ENCODE measurements at regions not wholly inside any gene's neighbourhood (a gene's known extent, or its start where the extent isn't known, plus 50 kb on each side); places are given as distances from the start of the nearest gene placed in this dataset.
A peak's percentile ranks its signal among the peaks of the same experiment; 100 is the strongest.
"Not testable (repeated sequence)": the region's sequence is repeated elsewhere in the genome, so short reads cannot be mapped to it uniquely, and the experiment has no call there.

DNA sequence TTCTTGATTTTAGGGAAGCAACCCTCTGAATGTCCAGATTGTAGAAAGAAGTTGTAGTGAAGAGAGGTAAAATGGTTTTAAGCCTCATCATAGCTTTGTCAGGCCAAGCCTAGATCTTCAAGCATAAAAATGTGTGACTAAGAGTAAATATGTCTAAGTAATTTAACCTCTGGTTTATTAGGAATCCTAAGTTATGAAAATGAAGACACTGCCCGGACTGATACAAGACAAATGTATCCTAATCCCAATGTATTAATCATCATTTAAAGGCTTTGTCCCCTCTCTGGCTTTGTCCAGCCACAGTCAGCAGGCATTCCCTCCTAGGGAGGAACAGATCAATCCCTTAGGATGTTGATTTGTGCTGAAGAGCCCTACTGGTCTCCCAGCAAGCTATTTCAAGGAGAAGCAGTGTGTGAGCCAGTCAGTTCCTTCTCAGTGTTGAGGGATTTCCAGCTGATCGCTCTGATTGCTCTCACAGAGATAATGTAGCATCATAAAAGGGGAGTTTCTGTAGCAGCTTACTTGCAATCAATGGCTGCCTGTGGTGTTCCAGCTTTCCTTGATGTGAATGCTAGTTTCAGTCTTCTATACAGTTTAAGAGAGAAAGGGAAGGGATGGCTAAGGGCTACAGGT lies 796.1 kb downstream of the EPHA4 start:
- H3K36me3 Mint-ChIP-seq (ENCODE audit: insufficient read depth, unreplicated experiment), result no peaks in the 10 kb centered on the region
- TF ChIP-seq CTCF (IDR thresholded peaks at IDR 0.05; ENCODE audit: unreplicated experiment), result no peak
- ChIA-PET POLR2A (no interaction called here), CTCF (interaction anchor here (0.5 kb wide), 1 partner anchor 99 kb away, joined by 3 read pairs; no protein-coding TSS in a partner anchor)
- intact Hi-C loops (cut with micrococcal nuclease), result no loop called here
- no peak overlapping the region for H3K27ac Mint-ChIP-seq (ENCODE audit: low read depth, unreplicated experiment)
- no peaks in the 10 kb centered on the region for H3K27me3 Mint-ChIP-seq (ENCODE audit: insufficient read depth, unreplicated experiment)
- peaks cover 11% of the 10 kb centered on the region for H3K4me1 Mint-ChIP-seq (ENCODE audit: insufficient read depth, unreplicated experiment)
- no peaks in the 10 kb centered on the region for H3K9me3 Mint-ChIP-seq (ENCODE audit: unreplicated experiment)
- BruUV-seq (replicated peaks), result no TSS peak
- no peak overlapping the region for H3K4me3 Mint-ChIP-seq (ENCODE audit: unreplicated experiment)
- DNase-seq (ENCODE audit: unreplicated experiment), result no peak

DNA sequence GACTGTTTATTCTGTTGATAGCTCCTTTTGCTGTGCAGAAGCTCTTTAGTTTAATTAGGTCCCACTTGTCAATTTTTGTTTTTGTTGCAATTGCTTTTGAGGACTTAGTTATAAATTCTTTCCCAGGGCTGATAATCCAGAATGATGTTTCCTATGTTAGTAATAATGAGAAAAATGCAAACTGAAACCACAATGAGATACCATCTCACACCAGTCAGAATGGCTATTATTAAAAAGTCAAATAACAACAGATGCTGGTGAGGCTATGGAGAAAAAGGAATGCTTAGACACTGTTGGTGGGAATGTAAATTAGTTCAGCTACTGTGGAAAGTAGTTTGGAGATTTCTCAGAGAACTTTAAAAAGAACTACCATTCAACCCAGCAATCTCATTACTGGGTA lies 793.0 kb downstream of the EPHA4 start:
- peaks cover 11% of the 10 kb centered on the region for H3K4me1 Mint-ChIP-seq (ENCODE audit: insufficient read depth, unreplicated experiment)
- CTCF ChIA-PET, result interaction anchor here (0.7 kb wide), 1 partner anchor 92 kb away, joined by 3 read pairs; no protein-coding TSS in a partner anchor
- H3K27ac Mint-ChIP-seq (ENCODE audit: low read depth, unreplicated experiment); H3K27me3 Mint-ChIP-seq (ENCODE audit: insufficient read depth, unreplicated experiment); H3K9me3 Mint-ChIP-seq (ENCODE audit: unreplicated experiment); intact Hi-C loops (cut with micrococcal nuclease); H3K36me3 Mint-ChIP-seq (ENCODE audit: insufficient read depth, unreplicated experiment); BruUV-seq (replicated peaks); DNase-seq (ENCODE audit: unreplicated experiment); H3K4me3 Mint-ChIP-seq (ENCODE audit: unreplicated experiment): not testable (repeated sequence)
- POLR2A ChIA-PET, result interaction anchor here (0.6 kb wide), 1 partner anchor 411 kb away, joined by 3 read pairs; no protein-coding TSS in a partner anchor

GRCh38 chr2:220779511-220779910 lies 792.6 kb downstream of the EPHA4 start:
- intact Hi-C loops (cut with micrococcal nuclease), result no loop called here
- no peak for DNase-seq (ENCODE audit: unreplicated experiment)
- Mint-ChIP-seq H3K27me3 (ENCODE audit: insufficient read depth, unreplicated experiment) (no peaks in the 10 kb centered on the region), H3K4me3 (ENCODE audit: unreplicated experiment) (no peak overlapping the region), H3K27ac (ENCODE audit: low read depth, unreplicated experiment) (no peak overlapping the region), H3K4me1 (ENCODE audit: insufficient read depth, unreplicated experiment) (peaks cover 11% of the 10 kb centered on the region), H3K36me3 (ENCODE audit: insufficient read depth, unreplicated experiment) (peaks cover 5% of the 10 kb centered on the region), H3K9me3 (ENCODE audit: unreplicated experiment) (no peaks in the 10 kb centered on the region)
- no TSS peak for BruUV-seq (replicated peaks)
- ChIA-PET POLR2A (interaction anchor here (0.6 kb wide), 1 partner anchor 410 kb away, joined by 3 read pairs; no protein-coding TSS in a partner anchor), CTCF (no interaction called here)
- TF ChIP-seq CTCF (IDR thresholded peaks at IDR 0.05; ENCODE audit: unreplicated experiment), result no peak

GRCh38 chr2:220779931-220780330 lies 792.2 kb downstream of the EPHA4 start:
- ChIA-PET POLR2A (no interaction called here), CTCF (interaction anchor here (0.6 kb wide), 1 partner anchor 14 kb away, joined by 3 read pairs; no protein-coding TSS in a partner anchor)
- BruUV-seq (replicated peaks), result no TSS peak
- Mint-ChIP-seq H3K36me3 (ENCODE audit: insufficient read depth, unreplicated experiment) (peaks cover 5% of the 10 kb centered on the region), H3K4me3 (ENCODE audit: unreplicated experiment) (no peak overlapping the region), H3K27me3 (ENCODE audit: insufficient read depth, unreplicated experiment) (no peaks in the 10 kb centered on the region), H3K9me3 (ENCODE audit: unreplicated experiment) (no peaks in the 10 kb centered on the region), H3K27ac (ENCODE audit: low read depth, unreplicated experiment) (no peak overlapping the region), H3K4me1 (ENCODE audit: insufficient read depth, unreplicated experiment) (peaks cover 11% of the 10 kb centered on the region)
- no peak for TF ChIP-seq CTCF (IDR thresholded peaks at IDR 0.05; ENCODE audit: unreplicated experiment)
- intact Hi-C loops (cut with micrococcal nuclease), result no loop called here
- peak; percentile 64 for DNase-seq (ENCODE audit: unreplicated experiment)
